GM12878 (cell line): ENCODE measurements at regions not wholly inside any gene's neighbourhood (a gene's known extent, or its start where the extent isn't known, plus 50 kb on each side); places are given as distances from the start of the nearest gene placed in this dataset.

ENCODE experiments used
- ATAC-seq: fragments of 200-7000 bp; cut with Tn5 transposase; 3 replicates; pipeline ENCODE4 v1.9.1; 2020; ENCODE audit warnings: mild to moderate bottlenecking, moderate library complexity
- BruUV-seq: library from RNA; stranded (reverse); fragments of 400-500 nt; replicated peaks from 2 replicates; lab custom pipeline; 2021; lab: Mats Ljungman, UMichigan
- CTCF ChIA-PET: fragments of 300-600 bp; sonication (Branson Sonifier 250); formaldehyde crosslinking; extraction: SDS; loops from one replicate; lab custom pipeline; 2021; ENCODE audit warnings: inconsistent platforms; lab: Yijun Ruan, JAX
- POLR2A ChIA-PET: fragments of 350-600 bp; formaldehyde crosslinking; extraction: SDS; loops from one replicate; lab custom pipeline; 2021; ENCODE audit warnings: inconsistent platforms; lab: Charles Lee
- RAD21 ChIA-PET: fragments of 300-600 bp; sonication (Branson Sonifier 250); formaldehyde crosslinking; loops from one replicate; lab custom pipeline; 2023; ENCODE audit warnings: antibody characterized with exemption; ENCODE audit not compliant: unreplicated experiment; lab: Charles Lee
- SMC1A ChIA-PET: fragments of 300-600 bp; sonication (Branson Sonifier 250); formaldehyde crosslinking; loops from one replicate; lab custom pipeline; 2023; ENCODE audit not compliant: unreplicated experiment, uncharacterized antibody; lab: Charles Lee
- DNase-seq: peaks from one replicate; pipeline ENCODE4 v3.0.0-alpha.2; 2011; ENCODE audit warnings: low read depth, low spot score
- FAIRE-seq: peaks from 3 replicates; lab custom pipeline; 2011; peaks lifted over from hg19 to GRCh38; lab: Jason Lieb, UNC
- H2AFZ ChIP-seq: 2 replicates; pipeline ENCODE4 v1.6.0; 2011; ENCODE audit warnings: low read depth, low read length, control low read depth; ENCODE audit not compliant: control insufficient read depth
- H3K27ac ChIP-seq: 2 replicates; pipeline ENCODE4 v1.5.1; 2011; ENCODE audit warnings: control low read depth; ENCODE audit not compliant: control insufficient read depth, insufficient read depth
- H3K27me3 ChIP-seq, 2 experiments: replicated peaks in 1 of 2; 2 replicates each; pipeline versions ENCODE4 v1.6.0 to v1.6.1; 2011; ENCODE audit warnings: low read length in 1 of 2; ENCODE audit not compliant: control insufficient read depth in 2 of 2, insufficient read depth in 2 of 2
- H3K36me3 ChIP-seq, 2 experiments: 2 replicates each; pipeline ENCODE4 v1.5.1; 2011; ENCODE audit warnings: low read length in 1 of 2; ENCODE audit not compliant: control insufficient read depth in 2 of 2, insufficient read depth in 2 of 2
- H3K4me1 ChIP-seq: 2 replicates; pipeline ENCODE4 v1.6.1; 2011; ENCODE audit warnings: mild to moderate bottlenecking, low read length, moderate library complexity, mixed read lengths; ENCODE audit not compliant: control insufficient read depth, insufficient read depth
- H3K4me2 ChIP-seq: 2 replicates; pipeline ENCODE4 v1.6.0; 2011; ENCODE audit warnings: control low read depth; ENCODE audit not compliant: control insufficient read depth, insufficient read depth
- H3K4me3 ChIP-seq: fragments of 200-600 bp; sonication (generic); 2 replicates; pipeline ENCODE4 v1.5.1; 2016
- H3K79me2 ChIP-seq: 2 replicates; pipeline ENCODE4 v1.6.0; 2011; ENCODE audit warnings: low read length; ENCODE audit not compliant: control insufficient read depth, insufficient read depth
- H3K9ac ChIP-seq: 2 replicates; pipeline ENCODE4 v1.8.0; 2011; ENCODE audit warnings: low read length, control low read depth, mixed read lengths; ENCODE audit not compliant: control insufficient read depth, insufficient read depth
- H3K9me3 ChIP-seq: replicated peaks from 3 replicates; pipeline ENCODE4 v1.5.1; 2011; ENCODE audit warnings: mild to moderate bottlenecking, low read length; ENCODE audit not compliant: control insufficient read depth, insufficient read depth
- H4K20me1 ChIP-seq: 2 replicates; pipeline ENCODE4 v1.6.0; 2011; ENCODE audit not compliant: control insufficient read depth, insufficient read depth
- BMI1 ChIP-seq: fragments of 450-650 bp; IDR thresholded peaks from 2 replicates; pipeline ENCODE4 v1.6.1; 2016; ENCODE audit warnings: mild to moderate bottlenecking, moderate library complexity, borderline replicate concordance
- CHD4 ChIP-seq: fragments of 200-600 bp; sonication (generic); IDR thresholded peaks from 2 replicates; pipeline ENCODE4 v1.6.1; 2016; ENCODE audit warnings: mild to moderate bottlenecking
- CREM ChIP-seq: IDR thresholded peaks from 2 replicates; pipeline ENCODE4 v1.6.1; 2014; ENCODE audit warnings: antibody characterized with exemption, low read depth
- FOXM1 ChIP-seq: IDR thresholded peaks from 2 replicates; pipeline ENCODE4 v1.6.1; 2012; ENCODE audit warnings: low read depth, mild to moderate bottlenecking, inconsistent platforms, low read length, moderate library complexity
- HDGF ChIP-seq: fragments of 450-650 bp; IDR thresholded peaks from 2 replicates; pipeline ENCODE4 v1.6.1; 2016; ENCODE audit warnings: antibody characterized with exemption
- IKZF2 ChIP-seq, 2 experiments: fragments of 450-650 bp; IDR thresholded peaks; 2 replicates each; pipeline ENCODE4 v1.6.1; 2017; ENCODE audit warnings: mild to moderate bottlenecking in 2 of 2, moderate library complexity in 2 of 2
- KLF5 ChIP-seq: fragments of 450-650 bp; IDR thresholded peaks from 2 replicates; pipeline ENCODE4 v1.6.1; 2014; ENCODE audit warnings: mild to moderate bottlenecking; ENCODE audit not compliant: partially characterized antibody
- MTA2 ChIP-seq: fragments of 450-650 bp; IDR thresholded peaks from 2 replicates; pipeline ENCODE4 v1.6.1; 2016; ENCODE audit warnings: low read depth, mild to moderate bottlenecking, moderate library complexity
- SMAD1 ChIP-seq: fragments of 450-650 bp; IDR thresholded peaks from 2 replicates; pipeline ENCODE4 v1.6.1; 2018; ENCODE audit warnings: mild to moderate bottlenecking, low read depth; ENCODE audit not compliant: partially characterized antibody
- SREBF2 ChIP-seq: IDR thresholded peaks from 2 replicates; pipeline ENCODE4 v1.6.1; 2012; ENCODE audit warnings: mild to moderate bottlenecking, low read length
- TBL1XR1 ChIP-seq: IDR thresholded peaks from 2 replicates; pipeline ENCODE4 v1.6.1; 2012; ENCODE audit warnings: low read depth, low read length, improper control_type of control experiment
- TCF7 ChIP-seq: IDR thresholded peaks from 2 replicates; pipeline ENCODE4 v1.6.1; 2014; ENCODE audit warnings: antibody characterized with exemption, borderline replicate concordance
- WRNIP1 ChIP-seq: IDR thresholded peaks from 2 replicates; pipeline ENCODE4 v1.6.1; 2011; ENCODE audit warnings: low read depth, low read length, improper control_type of control experiment, borderline replicate concordance
- YY1 ChIP-seq: IDR thresholded peaks from 2 replicates; pipeline ENCODE4 v1.6.1; 2011; ENCODE audit warnings: low read depth, mild to moderate bottlenecking, low read length
- WGBS: methylation state at CpG from one replicate; pipeline ENCODE4 v1.1.6; 2016; ENCODE audit warnings: low lambda C conversion rate; ENCODE audit not compliant: insufficient replicate concordance, insufficient coverage; ENCODE audit errors: missing lambda C conversion rate; 5-methylcytosine and 5-hydroxymethylcytosine counted together
- in situ Hi-C: fragments of 300-500 bp; cut with MboI; formaldehyde crosslinking; loops from 9 replicates; pipeline ENCODE4 v1.14.3; 2018; ENCODE audit warnings: mixed read lengths
- intact Hi-C: fragments of 100-400 bp; cut with micrococcal nuclease; formaldehyde crosslinking; loops from one replicate; pipeline ENCODE4 v1.14.2; 2022; ENCODE audit not compliant: unreplicated experiment
- TF ChIP-seq, protein P1 (sequence below): fragments of 450-650 bp; IDR thresholded peaks from 2 replicates; pipeline ENCODE4 v1.6.1; 2017; ENCODE audit warnings: borderline replicate concordance
- TF ChIP-seq, protein P2 (sequence below): fragments of 450-650 bp; conservative IDR thresholded peaks from 2 replicates; pipeline ENCODE4 v1.6.1; 2017; ENCODE audit warnings: mild to moderate bottlenecking, moderate library complexity
- TF ChIP-seq, protein P3 (sequence below): IDR thresholded peaks from 2 replicates; pipeline ENCODE4 v1.6.1; 2012; ENCODE audit warnings: low read depth, low read length, improper control_type of control experiment

DNA sequence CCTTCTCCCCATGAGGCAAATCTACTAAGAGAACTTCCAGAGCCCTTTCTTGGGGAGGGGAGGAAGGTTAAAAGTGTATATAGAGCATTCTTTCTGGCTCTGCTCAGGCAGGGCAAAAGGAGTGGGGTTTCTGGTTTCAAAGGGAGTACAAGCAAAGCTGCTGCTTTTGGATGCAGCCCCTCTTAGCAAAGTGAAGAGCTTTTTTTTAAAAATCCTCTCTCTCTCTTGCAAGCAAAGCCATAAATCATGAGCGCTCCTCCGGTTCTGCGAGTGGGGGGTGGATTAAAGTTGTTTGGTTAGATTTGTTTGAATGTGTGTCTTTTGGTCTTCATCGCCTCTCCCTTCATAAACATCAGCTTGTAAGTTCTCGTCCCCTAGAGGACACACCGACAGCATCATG is 546.6 kb upstream of the TBX3 start (continued):
- TF ChIP-seq, protein P1, sequence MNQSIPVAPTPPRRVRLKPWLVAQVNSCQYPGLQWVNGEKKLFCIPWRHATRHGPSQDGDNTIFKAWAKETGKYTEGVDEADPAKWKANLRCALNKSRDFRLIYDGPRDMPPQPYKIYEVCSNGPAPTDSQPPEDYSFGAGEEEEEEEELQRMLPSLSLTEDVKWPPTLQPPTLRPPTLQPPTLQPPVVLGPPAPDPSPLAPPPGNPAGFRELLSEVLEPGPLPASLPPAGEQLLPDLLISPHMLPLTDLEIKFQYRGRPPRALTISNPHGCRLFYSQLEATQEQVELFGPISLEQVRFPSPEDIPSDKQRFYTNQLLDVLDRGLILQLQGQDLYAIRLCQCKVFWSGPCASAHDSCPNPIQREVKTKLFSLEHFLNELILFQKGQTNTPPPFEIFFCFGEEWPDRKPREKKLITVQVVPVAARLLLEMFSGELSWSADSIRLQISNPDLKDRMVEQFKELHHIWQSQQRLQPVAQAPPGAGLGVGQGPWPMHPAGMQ, result no peak
- TF ChIP-seq KLF5 (no peak), IKZF2 (IDR thresholded peaks at IDR 0.05) (no peak), HDGF (no peak), WRNIP1 (no peak), CREM (no peak)
- TF ChIP-seq, protein P2, sequence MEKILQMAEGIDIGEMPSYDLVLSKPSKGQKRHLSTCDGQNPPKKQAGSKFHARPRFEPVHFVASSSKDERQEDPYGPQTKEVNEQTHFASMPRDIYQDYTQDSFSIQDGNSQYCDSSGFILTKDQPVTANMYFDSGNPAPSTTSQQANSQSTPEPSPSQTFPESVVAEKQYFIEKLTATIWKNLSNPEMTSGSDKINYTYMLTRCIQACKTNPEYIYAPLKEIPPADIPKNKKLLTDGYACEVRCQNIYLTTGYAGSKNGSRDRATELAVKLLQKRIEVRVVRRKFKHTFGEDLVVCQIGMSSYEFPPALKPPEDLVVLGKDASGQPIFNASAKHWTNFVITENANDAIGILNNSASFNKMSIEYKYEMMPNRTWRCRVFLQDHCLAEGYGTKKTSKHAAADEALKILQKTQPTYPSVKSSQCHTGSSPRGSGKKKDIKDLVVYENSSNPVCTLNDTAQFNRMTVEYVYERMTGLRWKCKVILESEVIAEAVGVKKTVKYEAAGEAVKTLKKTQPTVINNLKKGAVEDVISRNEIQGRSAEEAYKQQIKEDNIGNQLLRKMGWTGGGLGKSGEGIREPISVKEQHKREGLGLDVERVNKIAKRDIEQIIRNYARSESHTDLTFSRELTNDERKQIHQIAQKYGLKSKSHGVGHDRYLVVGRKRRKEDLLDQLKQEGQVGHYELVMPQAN, result no peak
- TF ChIP-seq, protein P3, sequence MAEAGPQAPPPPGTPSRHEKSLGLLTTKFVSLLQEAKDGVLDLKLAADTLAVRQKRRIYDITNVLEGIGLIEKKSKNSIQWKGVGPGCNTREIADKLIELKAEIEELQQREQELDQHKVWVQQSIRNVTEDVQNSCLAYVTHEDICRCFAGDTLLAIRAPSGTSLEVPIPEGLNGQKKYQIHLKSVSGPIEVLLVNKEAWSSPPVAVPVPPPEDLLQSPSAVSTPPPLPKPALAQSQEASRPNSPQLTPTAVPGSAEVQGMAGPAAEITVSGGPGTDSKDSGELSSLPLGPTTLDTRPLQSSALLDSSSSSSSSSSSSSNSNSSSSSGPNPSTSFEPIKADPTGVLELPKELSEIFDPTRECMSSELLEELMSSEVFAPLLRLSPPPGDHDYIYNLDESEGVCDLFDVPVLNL, result no peak

DNA sequence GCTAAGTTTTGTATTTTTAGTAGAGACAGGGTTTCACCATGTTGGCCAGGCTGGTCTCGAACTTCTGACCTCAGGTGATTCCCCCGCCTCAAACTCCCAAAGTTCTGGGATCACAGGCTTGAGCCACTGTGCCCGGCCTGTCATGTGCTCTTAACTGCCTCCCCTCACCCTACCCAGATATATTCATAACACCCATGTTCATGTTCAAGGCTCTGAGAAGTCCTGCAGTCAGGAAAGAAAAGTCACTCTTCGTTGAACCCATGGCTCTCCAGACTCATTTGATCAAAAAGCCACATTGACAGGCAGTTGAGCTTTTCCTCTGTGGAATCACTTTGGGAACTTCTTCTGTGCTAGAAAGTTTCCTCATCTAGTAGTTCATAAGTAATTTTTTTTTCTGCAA is 545.5 kb upstream of the TBX3 start:
- FAIRE-seq (no peak), ATAC-seq (no peak), DNase-seq (no peak)
- CTCF ChIA-PET, result no interaction called here
- Histone ChIP-seq H3K27ac (no peak overlapping the region), H2AFZ (no peak overlapping the region), H3K79me2 (no peaks in the 10 kb centered on the region), H3K9me3 (no peaks in the 10 kb centered on the region), H3K36me3 (no peaks in the 10 kb centered on the region), H3K9ac (no peak overlapping the region), H3K27me3 (no peaks in the 10 kb centered on the region), H4K20me1 (no peaks in the 10 kb centered on the region), H3K4me3 (no peak overlapping the region), H3K4me1 (no peaks in the 10 kb centered on the region), H3K4me2 (no peak overlapping the region)
- in situ Hi-C loops (no loop called here), intact Hi-C loops (no loop called here)
- POLR2A ChIA-PET, result no interaction called here
- TF ChIP-seq SREBF2 (no peak), TCF7 (no peak), CHD4 (no peak), TBL1XR1 (no peak), YY1 (no peak), MTA2 (no peak), BMI1 (no peak), FOXM1 (no peak), SMAD1 (no peak)
- BruUV-seq, result no TSS peak
- 36% methylated on average over 4 of the region's 4 CpGs for WGBS
- SMC1A ChIA-PET, result no interaction called here
- RAD21 ChIA-PET, result no interaction called here
